Stimulated activated effector memory CD8-positive, alpha-beta T cell treated with anti-CD3 and anti-CD28 coated beads, Interleukin-12 subunit alpha, Interleukin-12 subunit beta, amount 100 ng/mL, for 72 hours (primary cell): ENCODE measurements at regions not wholly inside any gene's neighbourhood (a gene's known extent, or its start where the extent isn't known, plus 50 kb on each side); places are given as distances from the start of the nearest gene placed in this dataset.
"Not testable (repeated sequence)": the region's sequence is repeated elsewhere in the genome, so short reads cannot be mapped to it uniquely, and the experiment has no call there.

Experiments used
- ATAC-seq: fragments of 150-1000 bp; cut with Tn5 transposase; 2 replicates; pipeline ENCODE4 v1.10.0; 2021
- DNase-seq, 2 donors: peaks; one replicate each; pipeline ENCODE4 v3.0.0; 2021 to 2022; ENCODE audit warnings: low spot score in 2 of 2
- H3K27ac Mint-ChIP-seq: one replicate; pipeline ENCODE4 v1.8.0; 2022; ENCODE audit warnings: mild to moderate bottlenecking, mixed read lengths
- H3K36me3 Mint-ChIP-seq: one replicate; pipeline ENCODE4 v1.8.0; 2022; ENCODE audit warnings: mild to moderate bottlenecking, mixed read lengths
- H3K4me1 Mint-ChIP-seq: one replicate; pipeline ENCODE4 v1.8.0; 2022; ENCODE audit warnings: mixed read lengths
- H3K4me3 Mint-ChIP-seq: one replicate; pipeline ENCODE4 v1.8.0; 2022; ENCODE audit warnings: mild to moderate bottlenecking, mixed read lengths
- H3K9me3 Mint-ChIP-seq: one replicate; pipeline ENCODE4 v1.8.0; 2022; ENCODE audit warnings: mixed read lengths

DNA sequence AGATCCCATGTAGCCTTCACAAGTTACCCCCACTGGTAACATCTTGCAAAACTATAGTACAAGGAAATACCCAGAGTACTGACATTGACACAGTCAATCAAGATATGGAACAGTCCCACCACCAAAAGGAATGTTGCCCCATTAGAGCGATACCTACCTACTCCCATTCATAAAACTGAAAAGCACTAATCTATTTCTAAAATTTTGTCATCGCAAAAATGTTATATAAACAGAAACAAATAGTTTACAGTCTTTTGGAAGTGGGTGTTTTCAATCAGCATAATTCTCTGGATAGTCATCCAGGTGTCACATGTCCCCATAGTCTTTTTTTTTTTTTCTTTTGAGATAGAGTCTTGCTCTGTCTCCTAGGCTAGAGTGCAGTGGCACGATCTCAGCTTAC lies 156.9 kb upstream of the AGTR1 start:
- DNase-seq = no peak
- H3K36me3 Mint-ChIP-seq = no peaks in the 10 kb centered on the region
- no peak overlapping the region for H3K27ac Mint-ChIP-seq
- H3K9me3 Mint-ChIP-seq = peaks cover 2% of the 10 kb centered on the region
- ATAC-seq = no peak
- no peaks in the 10 kb centered on the region for H3K4me1 Mint-ChIP-seq
- no peak overlapping the region for H3K4me3 Mint-ChIP-seq

- Mint-ChIP-seq H3K36me3 (no peaks in the 10 kb centered on the region), H3K9me3 (peaks cover 5% of the 10 kb centered on the region), H3K4me1 (no peaks in the 10 kb centered on the region)
Observed at GRCh38 chr3:148546959-148547358, 150.7 kb upstream of the AGTR1 start.

GRCh38 chr3:148551767-148552260 lies 145.9 kb upstream of the AGTR1 start:
- peaks cover 5% of the 10 kb centered on the region for H3K9me3 Mint-ChIP-seq

More at GRCh38 chr3:148546959-148547358, 150.7 kb upstream of the AGTR1 start:
- DNase-seq (no peak), ATAC-seq (no peak)
- H3K27ac Mint-ChIP-seq = no peak overlapping the region
- no peak overlapping the region for H3K4me3 Mint-ChIP-seq

GRCh38 chr3:148554367-148554766 lies 143.3 kb upstream of the AGTR1 start:
- no peaks in the 10 kb centered on the region for H3K4me1 Mint-ChIP-seq
- H3K27ac Mint-ChIP-seq = no peak overlapping the region
- H3K36me3 Mint-ChIP-seq = no peaks in the 10 kb centered on the region
- peaks cover 2% of the 10 kb centered on the region for H3K9me3 Mint-ChIP-seq
- no peak for DNase-seq
- H3K4me3 Mint-ChIP-seq = no peak overlapping the region
- no peak for ATAC-seq

More at GRCh38 chr3:148551767-148552260, 145.9 kb upstream of the AGTR1 start:
- no peak overlapping the region for H3K27ac Mint-ChIP-seq
- no peaks in the 10 kb centered on the region for H3K4me1 Mint-ChIP-seq
- H3K4me3 Mint-ChIP-seq = no peak overlapping the region
- DNase-seq (no peak), ATAC-seq (no peak)
- H3K36me3 Mint-ChIP-seq = no peaks in the 10 kb centered on the region

- no peak for DNase-seq
- Mint-ChIP-seq H3K9me3 (peaks cover 2% of the 10 kb centered on the region), H3K36me3 (no peaks in the 10 kb centered on the region), H3K4me1 (no peaks in the 10 kb centered on the region), H3K4me3 (no peak overlapping the region), H3K27ac (no peak overlapping the region)
- no peak for ATAC-seq
Observed at GRCh38 chr3:148556664-148557063, 141.0 kb upstream of the AGTR1 start.

DNA sequence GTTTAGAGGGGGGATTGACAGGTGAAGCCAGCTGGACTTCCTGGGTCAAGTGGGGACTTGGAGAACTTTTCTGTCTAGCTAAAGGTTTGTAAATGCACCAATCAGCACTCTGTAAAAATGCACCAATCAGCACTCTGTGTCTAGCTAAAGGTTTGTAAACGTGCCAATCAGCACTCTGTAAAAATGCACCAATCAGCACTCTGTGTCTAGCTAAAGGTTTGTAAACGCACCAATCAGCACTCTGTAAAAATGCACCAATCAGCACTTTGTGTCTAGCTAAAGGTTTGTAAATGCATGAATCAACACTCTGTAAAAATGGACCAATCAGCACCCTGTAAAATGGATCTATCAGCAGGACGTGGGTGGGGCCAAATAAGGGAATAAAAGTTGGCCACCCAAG lies 120.1 kb upstream of the AGTR1 start:
- not testable (repeated sequence) for ATAC-seq, H3K4me1 Mint-ChIP-seq, H3K4me3 Mint-ChIP-seq, H3K36me3 Mint-ChIP-seq, H3K27ac Mint-ChIP-seq, DNase-seq
- peaks cover 12% of the 10 kb centered on the region for H3K9me3 Mint-ChIP-seq

- DNase-seq = no peak
- Mint-ChIP-seq H3K36me3 (no peaks in the 10 kb centered on the region), H3K4me1 (no peaks in the 10 kb centered on the region), H3K4me3 (no peak overlapping the region), H3K27ac (no peak overlapping the region), H3K9me3 (peaks cover 6% of the 10 kb centered on the region)
- no peak for ATAC-seq
Observed at GRCh38 chr3:148582126-148582525, 115.6 kb upstream of the AGTR1 start.

DNA sequence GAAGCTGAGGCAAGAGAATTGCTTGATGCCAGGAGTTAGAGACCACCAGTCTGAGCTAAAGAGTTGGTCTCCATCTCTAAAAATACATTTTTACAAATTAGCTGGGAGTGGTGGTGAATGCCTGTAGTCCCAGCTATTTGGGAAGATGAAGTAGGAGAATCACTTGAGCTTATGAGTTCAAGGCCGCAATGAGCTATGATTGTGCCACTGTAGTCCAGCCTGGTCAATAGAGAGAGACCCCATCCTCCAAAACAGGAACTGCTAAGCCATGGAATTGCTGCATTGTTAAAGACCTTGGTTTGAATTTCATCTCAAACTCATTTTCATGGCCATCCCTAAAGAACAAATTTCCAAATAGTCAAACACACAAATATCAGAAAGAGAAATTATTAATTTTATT lies 113.9 kb upstream of the AGTR1 start:
- H3K9me3 Mint-ChIP-seq = peaks cover 3% of the 10 kb centered on the region

GRCh38 chr3:148584438-148584837 lies 113.3 kb upstream of the AGTR1 start:
- Mint-ChIP-seq H3K9me3 (peaks cover under 1% of the 10 kb centered on the region), H3K4me1 (no peaks in the 10 kb centered on the region), H3K4me3 (no peak overlapping the region), H3K27ac (no peak overlapping the region), H3K36me3 (no peaks in the 10 kb centered on the region)
- DNase-seq (no peak), ATAC-seq (no peak)

More for the DNA sequence above, 113.9 kb upstream of the AGTR1 start:
- H3K4me1 Mint-ChIP-seq = no peaks in the 10 kb centered on the region
- no peak overlapping the region for H3K4me3 Mint-ChIP-seq
- no peaks in the 10 kb centered on the region for H3K36me3 Mint-ChIP-seq
- no peak for ATAC-seq
- no peak overlapping the region for H3K27ac Mint-ChIP-seq
- no peak for DNase-seq

DNA sequence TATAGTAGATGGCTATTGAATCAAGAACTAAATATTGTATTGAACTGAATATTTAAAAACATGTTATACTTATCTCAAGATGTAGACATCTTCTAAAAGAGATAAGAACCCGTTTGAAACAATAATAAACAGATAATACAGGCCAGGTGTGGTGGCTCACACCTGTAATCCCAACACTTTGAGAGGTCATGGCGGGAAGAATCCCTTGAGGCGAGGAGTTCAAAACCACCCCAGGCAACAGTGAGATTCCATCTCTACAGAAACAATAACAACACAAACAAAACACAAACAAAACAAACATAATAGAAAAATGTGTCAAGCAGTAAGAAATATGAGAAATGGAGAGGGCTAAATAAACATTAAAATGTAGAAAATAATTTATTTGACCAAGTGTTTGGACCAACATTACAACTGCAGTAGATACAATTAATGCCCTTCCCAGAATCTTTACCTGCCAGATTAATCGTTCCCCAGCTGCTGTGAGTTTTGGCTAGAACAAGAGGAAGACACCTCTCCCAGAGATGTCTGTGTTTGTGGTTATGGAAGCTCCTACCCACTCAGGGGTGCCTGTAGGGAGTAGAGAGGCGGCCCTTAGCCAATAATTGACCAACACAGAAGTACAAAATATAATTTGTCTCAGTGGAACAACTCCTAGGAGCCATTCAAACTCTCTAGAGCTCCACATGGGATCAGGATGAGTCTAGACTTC lies 111.9 kb upstream of the AGTR1 start:
- DNase-seq = no peak
- Mint-ChIP-seq H3K9me3 (peaks cover 3% of the 10 kb centered on the region), H3K27ac (no peak overlapping the region), H3K4me1 (no peaks in the 10 kb centered on the region), H3K36me3 (no peaks in the 10 kb centered on the region), H3K4me3 (no peak overlapping the region)
- no peak for ATAC-seq

GRCh38 chr3:148588291-148588690 lies 109.4 kb upstream of the AGTR1 start:
- peaks cover 3% of the 10 kb centered on the region for H3K9me3 Mint-ChIP-seq
- no peaks in the 10 kb centered on the region for H3K4me1 Mint-ChIP-seq
- no peak overlapping the region for H3K27ac Mint-ChIP-seq
- no peak for ATAC-seq
- no peaks in the 10 kb centered on the region for H3K36me3 Mint-ChIP-seq
- DNase-seq = no peak
- H3K4me3 Mint-ChIP-seq = no peak overlapping the region

GRCh38 chr3:148591525-148591924 lies 106.2 kb upstream of the AGTR1 start:
- Mint-ChIP-seq H3K4me1 (no peaks in the 10 kb centered on the region), H3K27ac (no peak overlapping the region), H3K4me3 (no peak overlapping the region), H3K9me3 (peaks cover 9% of the 10 kb centered on the region), H3K36me3 (no peaks in the 10 kb centered on the region)
- ATAC-seq (no peak), DNase-seq (no peak)

GRCh38 chr3:148598619-148599018 lies 99.1 kb upstream of the AGTR1 start:
- DNase-seq (no peak), ATAC-seq (no peak)
- Mint-ChIP-seq H3K4me3 (no peak overlapping the region), H3K27ac (no peak overlapping the region), H3K4me1 (no peaks in the 10 kb centered on the region), H3K9me3 (peaks cover 8% of the 10 kb centered on the region), H3K36me3 (no peaks in the 10 kb centered on the region)

- Mint-ChIP-seq H3K36me3 (no peaks in the 10 kb centered on the region), H3K9me3 (peaks cover 7% of the 10 kb centered on the region), H3K4me1 (no peaks in the 10 kb centered on the region), H3K27ac (no peak overlapping the region), H3K4me3 (no peak overlapping the region)
- DNase-seq (no peak), ATAC-seq (no peak)
Observed at GRCh38 chr3:148599481-148599880, 98.2 kb upstream of the AGTR1 start.

GRCh38 chr3:148600440-148600839 lies 97.3 kb upstream of the AGTR1 start:
- H3K9me3 Mint-ChIP-seq = peaks cover 7% of the 10 kb centered on the region
- no peak overlapping the region for H3K27ac Mint-ChIP-seq
- no peaks in the 10 kb centered on the region for H3K4me1 Mint-ChIP-seq
- no peak overlapping the region for H3K4me3 Mint-ChIP-seq
- ATAC-seq = no peak
- no peak for DNase-seq
- H3K36me3 Mint-ChIP-seq = no peaks in the 10 kb centered on the region

DNA sequence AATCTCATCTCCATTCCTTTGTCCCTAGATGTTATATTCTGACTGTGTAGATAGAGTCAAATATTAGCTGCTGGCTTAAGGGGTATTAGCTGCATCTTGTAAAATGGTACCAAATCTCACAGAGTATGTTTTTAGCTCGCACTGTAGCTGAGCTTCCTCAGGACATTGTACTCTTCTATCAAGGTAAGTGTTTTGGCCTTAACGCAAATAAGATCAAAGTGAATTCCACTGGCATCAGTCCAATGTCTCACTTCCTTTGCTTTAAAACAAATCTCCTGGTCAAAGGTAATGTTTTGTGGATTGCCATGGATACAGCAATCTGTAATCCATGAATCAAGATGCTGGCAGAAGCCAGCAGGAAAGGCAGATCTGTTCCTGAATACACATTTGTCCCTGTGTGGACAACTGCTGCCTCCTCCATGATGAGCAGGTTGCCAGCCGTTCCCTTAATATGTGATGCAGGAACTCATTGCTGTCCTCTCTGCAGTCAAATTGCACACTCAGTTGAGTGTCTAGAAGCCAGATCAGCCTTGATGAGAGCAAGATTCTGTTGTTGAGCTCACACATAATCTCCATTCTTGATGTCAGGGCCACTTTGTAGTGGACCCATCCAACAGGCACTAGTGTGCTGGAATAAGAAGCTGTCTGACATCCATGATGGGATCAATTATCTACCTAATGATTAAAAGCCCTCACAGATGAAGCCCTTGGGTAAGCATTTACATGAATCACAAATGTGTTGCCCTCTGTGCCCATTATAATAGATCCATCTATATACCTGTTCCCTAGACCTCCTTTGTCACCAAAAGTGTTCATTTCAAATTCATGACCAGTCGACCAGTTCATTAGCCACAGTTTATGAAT lies 96.6 kb upstream of the AGTR1 start:
- Mint-ChIP-seq H3K27ac (no peak overlapping the region), H3K4me3 (no peak overlapping the region), H3K9me3 (peaks cover 7% of the 10 kb centered on the region), H3K36me3 (no peaks in the 10 kb centered on the region), H3K4me1 (no peaks in the 10 kb centered on the region)
- ATAC-seq (no peak), DNase-seq (no peak)
